ENCODE measurements at regions not wholly inside any gene's neighbourhood (a gene's known extent, or its start where the extent isn't known, plus 50 kb on each side); places are given as distances from the start of the nearest gene placed in this dataset.

GRCh38 chr3:144055604-144056003, 84.0 kb downstream of the DIPK2A start:
- Histone ChIP-seq H3K4me1 (ENCODE audit: insufficient read depth, low read length) (no peaks in the 10 kb centered on the region), H3K27ac (ENCODE audit: low read depth, low read length) (no peak overlapping the region), H3K36me3 (ENCODE audit: insufficient read depth, low read length) (no peaks in the 10 kb centered on the region), H3K27me3 (ENCODE audit: insufficient read depth, low read length, poor library complexity, severe bottlenecking) (no peaks in the 10 kb centered on the region), H3K9me3 (ENCODE audit: low read length) (no peaks in the 10 kb centered on the region), H3K4me3 (ENCODE audit: low read length) (no peak overlapping the region)
- no peak for DNase-seq
- no peaks in the 10 kb centered on the region for H3K9me3 Mint-ChIP-seq
- POLR2A ChIA-PET, result no interaction called here
- H3K4me1 Mint-ChIP-seq, result no peaks in the 10 kb centered on the region
- no peak overlapping the region for H3K4me3 Mint-ChIP-seq
- peaks cover 0 to 2% of the 10 kb centered on the region in 2 donors for H3K27me3 Mint-ChIP-seq
- no peak overlapping the region for H3K27ac Mint-ChIP-seq
- H3K36me3 Mint-ChIP-seq, result no peaks in the 10 kb centered on the region
- CTCF ChIA-PET, result no interaction called here

- no peak overlapping the region for H3K4me3 ChIP-seq (ENCODE audit: low read length)
- no peaks in the 10 kb centered on the region for H3K27me3 ChIP-seq (ENCODE audit: insufficient read depth, low read length, poor library complexity, severe bottlenecking)
- H3K9me3 ChIP-seq (ENCODE audit: low read length), result no peaks in the 10 kb centered on the region
- H3K27ac Mint-ChIP-seq, result no peak overlapping the region
- H3K9me3 Mint-ChIP-seq, result no peaks in the 10 kb centered on the region
- CTCF ChIA-PET, result no interaction called here
- POLR2A ChIA-PET, result no interaction called here
- H3K4me1 ChIP-seq (ENCODE audit: insufficient read depth, low read length), result no peaks in the 10 kb centered on the region
- peaks cover 0 to 5% of the 10 kb centered on the region in 2 donors for H3K27me3 Mint-ChIP-seq
- H3K36me3 Mint-ChIP-seq, result no peaks in the 10 kb centered on the region
- no peaks in the 10 kb centered on the region for H3K4me1 Mint-ChIP-seq
- H3K4me3 Mint-ChIP-seq, result no peak overlapping the region
- H3K27ac ChIP-seq (ENCODE audit: low read depth, low read length), result no peak overlapping the region
- DNase-seq, result no peak
- no peaks in the 10 kb centered on the region for H3K36me3 ChIP-seq (ENCODE audit: insufficient read depth, low read length)
Observed at GRCh38 chr3:144058713-144059112, 87.1 kb downstream of the DIPK2A start.

DNA sequence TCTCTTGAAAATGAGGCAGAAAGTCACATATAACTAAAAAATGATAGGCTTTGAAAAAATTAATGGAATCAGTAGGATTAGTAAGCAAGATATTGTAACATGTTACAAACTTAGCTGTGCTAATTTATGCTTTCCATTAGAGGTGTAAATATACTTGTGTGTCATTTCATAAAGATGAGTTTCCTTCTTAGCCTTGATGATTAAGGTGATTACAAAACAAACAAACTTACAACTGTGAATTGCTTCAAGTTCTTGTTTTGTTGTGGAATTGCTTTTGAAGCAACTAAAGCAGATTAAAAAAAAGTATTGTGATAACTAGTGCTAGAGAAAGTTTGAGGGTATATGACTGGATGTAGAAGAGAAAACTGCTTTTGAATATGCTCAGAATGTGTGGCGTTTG, 87.9 kb downstream of the DIPK2A start:
- Histone ChIP-seq H3K27me3 (ENCODE audit: insufficient read depth, low read length, poor library complexity, severe bottlenecking) (no peaks in the 10 kb centered on the region), H3K9me3 (ENCODE audit: low read length) (no peaks in the 10 kb centered on the region), H3K4me3 (ENCODE audit: low read length) (no peak overlapping the region), H3K36me3 (ENCODE audit: insufficient read depth, low read length) (no peaks in the 10 kb centered on the region), H3K4me1 (ENCODE audit: insufficient read depth, low read length) (no peaks in the 10 kb centered on the region), H3K27ac (ENCODE audit: low read depth, low read length) (no peak overlapping the region)
- H3K4me1 Mint-ChIP-seq, result no peaks in the 10 kb centered on the region
- H3K4me3 Mint-ChIP-seq, result no peak overlapping the region
- no peak for DNase-seq
- ChIA-PET CTCF (no interaction called here), POLR2A (no interaction called here)
- peaks cover 0 to 5% of the 10 kb centered on the region in 2 donors for H3K27me3 Mint-ChIP-seq
- no peaks in the 10 kb centered on the region for H3K36me3 Mint-ChIP-seq
- H3K9me3 Mint-ChIP-seq, result no peaks in the 10 kb centered on the region
- H3K27ac Mint-ChIP-seq, result no peak overlapping the region

DNA sequence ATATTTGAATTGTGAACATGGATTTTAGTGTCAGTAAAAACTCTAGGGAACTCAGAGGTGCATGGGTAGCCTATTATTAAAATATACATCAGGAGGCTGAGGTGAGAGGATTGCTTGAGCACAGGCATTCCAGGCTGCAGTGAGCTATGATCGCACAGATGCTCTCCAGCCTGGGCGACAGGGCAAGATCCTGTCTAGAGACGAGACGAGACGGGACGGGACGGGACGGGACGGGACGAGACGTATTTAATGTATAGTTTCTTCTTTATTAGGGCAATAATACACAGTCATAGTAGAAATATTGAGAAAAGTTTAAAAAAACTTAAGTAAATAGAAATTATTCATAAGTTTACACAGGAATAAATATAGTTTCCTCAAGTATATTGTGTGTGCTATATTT, 89.3 kb downstream of the DIPK2A start:
- H3K27me3 Mint-ChIP-seq, result peaks cover 0 to 7% of the 10 kb centered on the region in 2 donors
- POLR2A ChIA-PET, result no interaction called here
- Histone ChIP-seq H3K4me1 (ENCODE audit: insufficient read depth, low read length) (no peaks in the 10 kb centered on the region), H3K4me3 (ENCODE audit: low read length) (no peak overlapping the region), H3K27ac (ENCODE audit: low read depth, low read length) (no peak overlapping the region), H3K27me3 (ENCODE audit: insufficient read depth, low read length, poor library complexity, severe bottlenecking) (no peaks in the 10 kb centered on the region), H3K36me3 (ENCODE audit: insufficient read depth, low read length) (no peaks in the 10 kb centered on the region), H3K9me3 (ENCODE audit: low read length) (no peaks in the 10 kb centered on the region)
- no peak for DNase-seq
- no peaks in the 10 kb centered on the region for H3K9me3 Mint-ChIP-seq
- no peaks in the 10 kb centered on the region for H3K36me3 Mint-ChIP-seq
- no peak overlapping the region for H3K4me3 Mint-ChIP-seq
- no peaks in the 10 kb centered on the region for H3K4me1 Mint-ChIP-seq
- H3K27ac Mint-ChIP-seq, result no peak overlapping the region
- CTCF ChIA-PET, result no interaction called here

- ChIA-PET CTCF (no interaction called here), POLR2A (no interaction called here)
- no peak overlapping the region for H3K4me3 Mint-ChIP-seq
- peaks cover 0 to 1% (median 0%) of the 10 kb centered on the region in 5 donors for H3K9me3 Mint-ChIP-seq
- Histone ChIP-seq H3K27ac (ENCODE audit: low read depth, low read length) (no peak overlapping the region), H3K36me3 (ENCODE audit: insufficient read depth, low read length) (no peaks in the 10 kb centered on the region), H3K4me1 (ENCODE audit: insufficient read depth, low read length) (no peaks in the 10 kb centered on the region), H3K27me3 (ENCODE audit: insufficient read depth, low read length, poor library complexity, severe bottlenecking) (no peaks in the 10 kb centered on the region), H3K9me3 (ENCODE audit: low read length) (no peaks in the 10 kb centered on the region), H3K4me3 (ENCODE audit: low read length) (no peak overlapping the region)
- no peak for DNase-seq
- no peaks in the 10 kb centered on the region for H3K36me3 Mint-ChIP-seq
- H3K27ac Mint-ChIP-seq, result no peak overlapping the region
- no peaks in the 10 kb centered on the region for H3K4me1 Mint-ChIP-seq
- peaks cover 0 to 18% of the 10 kb centered on the region in 2 donors for H3K27me3 Mint-ChIP-seq
Observed at GRCh38 chr3:144063306-144063705, 91.7 kb downstream of the DIPK2A start.

DNA sequence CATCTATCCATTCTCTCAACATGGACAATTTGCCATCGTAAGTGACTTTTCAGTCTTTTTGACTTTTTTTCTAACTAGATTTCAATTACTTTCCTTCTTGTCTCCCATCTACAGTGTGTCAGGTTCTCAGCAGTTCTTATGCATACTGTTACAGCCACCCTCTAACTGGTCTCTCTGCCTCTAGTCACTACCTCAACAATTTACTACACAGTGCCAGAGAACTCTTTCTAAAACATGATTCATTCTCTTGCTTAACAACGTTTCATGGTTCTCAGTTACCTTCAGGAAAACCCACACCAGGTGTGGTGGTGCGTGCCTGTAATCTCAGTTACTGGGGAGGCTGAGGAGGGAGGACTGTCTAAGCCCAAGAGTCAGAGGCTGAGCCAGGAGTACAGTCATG, 95.4 kb downstream of the DIPK2A start:
- no peak for DNase-seq
- Mint-ChIP-seq H3K4me1 (no peaks in the 10 kb centered on the region), H3K9me3 (peaks cover 11 to 27% (median 17%) of the 10 kb centered on the region in 5 donors), H3K4me3 (no peak overlapping the region), H3K27ac (no peak overlapping the region), H3K36me3 (peaks cover 0 to 10% (median 0%) of the 10 kb centered on the region in 3 donors), H3K27me3 (peaks cover 0 to 15% of the 10 kb centered on the region in 2 donors)
- Histone ChIP-seq H3K27me3 (ENCODE audit: insufficient read depth, low read length, poor library complexity, severe bottlenecking) (no peaks in the 10 kb centered on the region), H3K9me3 (ENCODE audit: low read length) (no peaks in the 10 kb centered on the region), H3K36me3 (ENCODE audit: insufficient read depth, low read length) (no peaks in the 10 kb centered on the region), H3K4me3 (ENCODE audit: low read length) (no peak overlapping the region), H3K27ac (ENCODE audit: low read depth, low read length) (no peak overlapping the region), H3K4me1 (ENCODE audit: insufficient read depth, low read length) (no peaks in the 10 kb centered on the region)
- ChIA-PET CTCF (no interaction called here), POLR2A (no interaction called here)

- Histone ChIP-seq H3K4me3 (ENCODE audit: low read length) (no peak overlapping the region), H3K36me3 (ENCODE audit: insufficient read depth, low read length) (no peaks in the 10 kb centered on the region), H3K27ac (ENCODE audit: low read depth, low read length) (no peak overlapping the region), H3K27me3 (ENCODE audit: insufficient read depth, low read length, poor library complexity, severe bottlenecking) (no peaks in the 10 kb centered on the region), H3K9me3 (ENCODE audit: low read length) (no peaks in the 10 kb centered on the region), H3K4me1 (ENCODE audit: insufficient read depth, low read length) (no peaks in the 10 kb centered on the region)
- Mint-ChIP-seq H3K36me3 (peaks cover 0 to 10% (median 0%) of the 10 kb centered on the region in 3 donors), H3K27me3 (peaks cover 0 to 7% of the 10 kb centered on the region in 2 donors), H3K9me3 (peaks cover 18 to 41% (median 28%) of the 10 kb centered on the region in 5 donors), H3K27ac (no peak overlapping the region), H3K4me3 (no peak overlapping the region), H3K4me1 (no peaks in the 10 kb centered on the region)
- ChIA-PET CTCF (no interaction called here), POLR2A (no interaction called here)
- DNase-seq, result no peak
Observed at GRCh38 chr3:144073698-144074097, 102.1 kb downstream of the DIPK2A start.

- POLR2A ChIA-PET, result no interaction called here
- H3K4me3 Mint-ChIP-seq, result no peak overlapping the region
- Histone ChIP-seq H3K4me1 (ENCODE audit: insufficient read depth, low read length) (no peaks in the 10 kb centered on the region), H3K4me3 (ENCODE audit: low read length) (no peak overlapping the region), H3K9me3 (ENCODE audit: low read length) (no peaks in the 10 kb centered on the region), H3K36me3 (ENCODE audit: insufficient read depth, low read length) (no peaks in the 10 kb centered on the region), H3K27ac (ENCODE audit: low read depth, low read length) (no peak overlapping the region), H3K27me3 (ENCODE audit: insufficient read depth, low read length, poor library complexity, severe bottlenecking) (no peaks in the 10 kb centered on the region)
- CTCF ChIA-PET, result no interaction called here
- H3K36me3 Mint-ChIP-seq, result no peaks in the 10 kb centered on the region
- no peak for DNase-seq
- H3K4me1 Mint-ChIP-seq, result no peaks in the 10 kb centered on the region
- H3K27ac Mint-ChIP-seq, result no peak overlapping the region
- peaks cover 5 to 14% of the 10 kb centered on the region in 2 donors for H3K27me3 Mint-ChIP-seq
- no peaks in the 10 kb centered on the region for H3K9me3 Mint-ChIP-seq
Observed at GRCh38 chr3:144079634-144080033, 108.0 kb downstream of the DIPK2A start.

GRCh38 chr3:144084929-144085328, 113.3 kb downstream of the DIPK2A start:
- H3K4me1 ChIP-seq (ENCODE audit: insufficient read depth, low read length), result no peaks in the 10 kb centered on the region
- H3K9me3 Mint-ChIP-seq, result no peaks in the 10 kb centered on the region
- CTCF ChIA-PET, result no interaction called here

More at GRCh38 chr3:144084929-144085328, 113.3 kb downstream of the DIPK2A start:
- Histone ChIP-seq H3K4me3 (ENCODE audit: low read length) (no peak overlapping the region), H3K27me3 (ENCODE audit: insufficient read depth, low read length, poor library complexity, severe bottlenecking) (no peaks in the 10 kb centered on the region), H3K36me3 (ENCODE audit: insufficient read depth, low read length) (no peaks in the 10 kb centered on the region), H3K9me3 (ENCODE audit: low read length) (no peaks in the 10 kb centered on the region), H3K27ac (ENCODE audit: low read depth, low read length) (no peak overlapping the region)
- DNase-seq, result no peak
- H3K36me3 Mint-ChIP-seq, result no peaks in the 10 kb centered on the region
- no peaks in the 10 kb centered on the region for H3K4me1 Mint-ChIP-seq
- H3K27me3 Mint-ChIP-seq, result peaks cover 12 to 14% of the 10 kb centered on the region in 2 donors
- POLR2A ChIA-PET, result no interaction called here
- no peak overlapping the region for H3K4me3 Mint-ChIP-seq
- no peak overlapping the region for H3K27ac Mint-ChIP-seq

Measured in CD8-positive, alpha-beta memory T cell (primary cell).